C4-2B (cell line): ENCODE measurements at regions not wholly inside any gene's neighbourhood (a gene's known extent, or its start where the extent isn't known, plus 50 kb on each side); places are given as distances from the start of the nearest gene placed in this dataset.

Experiments used
- CTCF ChIP-seq: fragments of 450-650 bp; conservative IDR thresholded peaks from 2 replicates; pipeline ENCODE4 v1.5.1; 2017; ENCODE audit warnings: mild to moderate bottlenecking
- ZFX ChIP-seq: fragments of 450-650 bp; IDR thresholded peaks from 2 replicates; pipeline ENCODE4 v1.6.1; 2017

GRCh38 chr5:103452089-103452488, 110.5 kb downstream of the NUDT12 start:
- TF ChIP-seq CTCF (no peak), ZFX (no peak)
